DOHH2 (cell line): ENCODE measurements at regions not wholly inside any gene's neighbourhood (a gene's known extent, or its start where the extent isn't known, plus 50 kb on each side); places are given as distances from the start of the nearest gene placed in this dataset.

Experiments used
- CTCF ChIP-seq: fragments of 200-600 bp; sonication (generic); IDR thresholded peaks from one replicate; pipeline ENCODE4 v1.5.1; 2014; ENCODE audit warnings: antibody characterized with exemption, mild to moderate bottlenecking, low read depth, low read length; ENCODE audit not compliant: poor library complexity, severe bottlenecking
- EZH2phosphoT487 ChIP-seq: fragments of 200-600 bp; sonication (generic); IDR thresholded peaks from 2 replicates; pipeline ENCODE4 v1.6.1; 2017; ENCODE audit warnings: borderline replicate concordance, mild to moderate bottlenecking, antibody characterized with exemption, low read length, moderate library complexity, mixed read lengths

- TF ChIP-seq CTCF (no peak), EZH2phosphoT487 (no peak)
Measured at GRCh38 chr16:77048085-77048484, 142.9 kb upstream of the MON1B start.
